GF-D8 (cell line): ENCODE measurements at regions not wholly inside any gene's neighbourhood (a gene's known extent, or its start where the extent isn't known, plus 50 kb on each side); places are given as distances from the start of the nearest gene placed in this dataset.
"Not testable (repeated sequence)": the region's sequence is repeated elsewhere in the genome, so short reads cannot be mapped to it uniquely, and the experiment has no call there.

Experiments used
- DNase-seq: peaks from one replicate; lab custom pipeline; 2025; lab: John Stamatoyannopoulos, UW

DNA sequence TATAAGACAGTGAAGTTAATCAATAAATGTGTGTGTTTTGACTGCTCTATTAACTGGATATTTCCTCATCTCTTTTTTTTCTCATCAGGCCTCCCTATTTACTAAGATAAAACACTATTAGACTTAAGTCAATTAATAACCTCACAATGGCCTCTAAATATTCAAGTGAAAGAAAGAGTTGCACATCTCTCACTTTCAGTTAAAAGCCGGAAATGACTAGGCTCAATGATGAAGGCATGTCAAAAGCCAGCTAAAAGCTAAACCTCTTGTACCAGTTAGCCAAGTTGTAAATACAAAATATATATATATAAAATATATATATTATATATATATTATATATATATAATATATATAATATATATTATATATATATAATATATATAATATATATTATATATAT is 127.0 kb upstream of the MEOX2 start:
- DNase-seq: no peak

GRCh38 chr7:15810383-15810782 is 123.9 kb upstream of the MEOX2 start:
- not testable (repeated sequence) for DNase-seq

GRCh38 chr7:15809936-15810335 is 123.5 kb upstream of the MEOX2 start:
- DNase-seq: not testable (repeated sequence)

- DNase-seq: no peak
Measured at GRCh38 chr7:15805891-15806290, 119.4 kb upstream of the MEOX2 start.

- no peak for DNase-seq
Measured at GRCh38 chr7:15802425-15802824, 115.9 kb upstream of the MEOX2 start.

DNA sequence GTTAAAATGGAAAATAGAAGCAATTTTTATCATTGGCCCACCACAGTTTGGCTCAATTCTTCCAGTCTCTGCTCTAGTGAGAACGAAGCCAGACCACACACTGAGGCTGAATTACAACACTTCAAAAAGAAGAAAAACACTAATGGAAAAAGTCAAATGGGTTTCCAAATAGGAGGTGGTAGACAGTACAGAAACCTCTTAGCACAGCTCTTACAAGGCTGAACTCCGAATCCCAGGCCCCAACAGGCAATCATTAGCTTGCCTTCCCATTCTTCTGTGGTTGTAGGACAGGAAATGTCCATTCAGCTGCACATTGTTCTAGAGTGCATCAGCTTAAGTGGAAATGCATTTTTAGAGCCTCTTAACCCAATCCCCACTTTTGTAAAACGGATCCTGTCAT is 115.1 kb upstream of the MEOX2 start:
- no peak for DNase-seq

- no peak for DNase-seq
Measured at GRCh38 chr7:15801041-15801440, 114.6 kb upstream of the MEOX2 start.

DNA sequence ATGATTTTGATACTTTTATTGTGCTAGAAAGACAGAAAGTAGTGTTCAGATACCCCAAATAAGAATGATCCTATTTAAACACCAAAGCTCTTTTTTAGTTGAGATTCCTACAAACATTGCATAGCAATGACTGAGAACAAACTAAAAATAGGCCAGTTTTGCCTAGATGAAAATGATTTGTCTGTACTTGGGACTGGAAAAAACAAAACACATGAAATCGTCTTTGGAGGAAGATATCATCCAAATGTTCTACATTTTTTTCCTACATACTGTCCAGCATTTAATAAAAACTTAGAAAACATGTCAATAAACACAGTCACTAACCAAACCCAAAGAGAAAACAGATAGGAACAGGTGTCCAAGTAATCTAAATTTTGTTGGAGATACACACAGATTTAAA is 111.6 kb upstream of the MEOX2 start:
- no peak for DNase-seq

GRCh38 chr7:15795393-15795792 is 108.9 kb upstream of the MEOX2 start:
- no peak for DNase-seq

GRCh38 chr7:15794801-15795200 is 108.3 kb upstream of the MEOX2 start:
- no peak for DNase-seq

DNA sequence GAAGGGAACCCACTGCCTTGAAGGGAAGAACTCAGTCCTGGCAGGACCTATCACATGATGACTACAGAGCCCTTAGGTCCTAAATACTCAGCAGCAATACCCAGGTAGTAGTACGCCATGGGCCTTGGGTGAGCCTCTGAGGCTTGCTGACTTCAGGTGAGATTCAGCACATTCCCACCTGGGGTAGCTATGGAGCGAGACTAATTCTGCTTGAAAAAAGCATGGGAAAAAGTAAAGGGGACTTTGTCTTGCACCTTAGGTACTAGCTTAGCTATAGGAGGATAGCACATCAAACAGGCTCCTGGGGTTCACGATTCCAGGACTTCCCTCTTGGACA is 98.2 kb upstream of the MEOX2 start:
- no peak for DNase-seq

- DNase-seq: no peak
Measured at GRCh38 chr7:15783987-15784693, 97.7 kb upstream of the MEOX2 start.

DNA sequence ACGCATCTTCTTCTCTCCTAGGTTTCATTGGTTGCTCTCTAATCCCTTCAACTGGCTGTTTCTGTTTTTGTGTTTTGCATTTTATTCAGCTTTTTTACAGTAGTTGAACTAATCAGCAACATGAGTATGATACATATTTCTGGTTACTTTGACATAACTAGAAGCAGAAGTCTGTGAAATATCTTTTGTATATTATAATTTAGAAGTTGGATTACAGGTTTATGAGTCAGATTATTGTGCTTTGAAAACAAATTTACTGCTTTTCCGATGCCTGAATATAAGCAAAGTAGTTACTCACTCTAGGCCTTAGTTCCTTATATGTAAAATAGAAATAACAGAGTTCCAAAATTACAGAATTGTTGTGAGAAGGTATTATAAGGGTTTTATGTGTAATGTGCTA is 96.2 kb upstream of the MEOX2 start:
- DNase-seq: no peak

DNA sequence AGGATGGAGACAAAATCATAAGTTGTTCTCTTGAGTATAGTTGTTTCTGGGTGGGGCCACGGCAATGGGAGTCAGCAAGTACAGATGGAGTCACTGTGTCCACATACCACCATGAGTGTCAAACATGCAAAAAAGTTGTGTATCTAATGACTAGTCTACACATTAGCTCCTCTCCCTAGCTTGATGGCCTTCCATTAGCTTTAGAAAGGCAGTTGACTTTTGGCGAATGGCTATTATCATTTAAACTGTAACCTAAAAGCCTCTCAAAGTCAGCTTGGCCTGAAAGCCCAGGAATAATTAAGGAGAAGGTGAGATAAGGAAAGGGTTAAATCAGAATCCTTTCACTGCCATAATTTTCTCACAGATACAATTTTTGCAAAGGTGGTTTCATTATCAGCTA is 95.5 kb upstream of the MEOX2 start:
- DNase-seq: no peak

DNA sequence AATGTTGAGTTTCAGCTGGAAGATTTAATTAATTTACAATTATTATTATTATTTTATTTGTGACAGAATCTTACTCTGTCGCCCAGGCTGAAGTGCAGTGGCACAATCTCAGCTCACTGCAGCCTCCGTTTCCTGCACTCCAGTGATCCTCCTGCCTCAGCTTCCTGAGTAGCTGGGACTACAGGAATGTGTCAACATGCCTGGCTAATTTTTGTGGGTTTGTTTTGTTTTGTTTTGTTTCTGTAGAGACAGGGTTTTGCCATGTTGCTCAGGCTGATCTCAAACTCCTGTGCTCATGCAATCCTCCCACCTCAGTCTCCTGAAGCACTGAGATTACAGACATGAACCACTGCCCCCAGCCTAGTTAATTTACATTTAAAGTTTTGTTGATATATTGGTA is 93.8 kb upstream of the MEOX2 start:
- no peak for DNase-seq

DNA sequence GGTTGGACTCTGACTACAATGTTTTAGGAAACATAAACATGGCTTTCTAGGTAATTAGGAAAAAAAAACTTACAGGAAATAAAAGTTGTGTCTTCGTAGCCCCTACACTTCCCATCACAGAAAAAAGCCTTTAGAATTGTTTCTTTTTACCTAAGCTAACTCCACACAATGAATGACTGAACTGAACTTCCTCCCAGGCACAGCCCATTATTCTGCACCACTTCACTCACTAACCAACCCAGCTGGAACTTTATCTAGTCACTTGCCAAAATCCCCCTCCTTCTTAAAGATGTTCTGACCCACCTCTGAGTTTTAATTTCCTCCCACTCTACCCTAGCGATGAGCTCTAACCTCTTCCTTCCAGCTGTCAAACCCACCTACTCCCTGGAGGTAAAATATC is 91.7 kb upstream of the MEOX2 start:
- no peak for DNase-seq

- DNase-seq: no peak
Measured at GRCh38 chr7:15765753-15766152, 79.3 kb upstream of the MEOX2 start.

- DNase-seq: no peak
Measured at GRCh38 chr7:15764851-15765382, 78.4 kb upstream of the MEOX2 start.

DNA sequence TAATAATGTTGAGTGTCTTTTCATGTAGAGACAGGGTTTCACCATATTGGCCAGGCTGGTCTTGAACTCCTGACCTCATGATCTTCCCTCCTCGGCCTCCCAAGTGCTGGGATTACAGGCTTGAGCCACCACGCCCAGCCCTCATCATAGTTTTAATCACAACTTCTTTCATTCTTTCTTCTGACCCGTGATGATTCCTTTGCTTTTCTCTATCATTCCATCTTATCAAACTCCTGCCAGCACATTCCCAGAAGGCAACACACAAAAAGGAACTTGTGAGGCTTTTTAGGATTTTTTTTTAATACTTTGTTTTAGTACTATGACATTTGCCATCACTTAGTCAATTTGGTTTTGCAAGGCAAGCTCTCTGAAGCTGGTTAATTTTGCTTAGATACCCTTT is 77.5 kb upstream of the MEOX2 start:
- no peak for DNase-seq

- no peak for DNase-seq
Measured at GRCh38 chr7:15757041-15758000, 70.8 kb upstream of the MEOX2 start.

GRCh38 chr7:15755061-15755460 is 68.6 kb upstream of the MEOX2 start:
- DNase-seq: no peak

DNA sequence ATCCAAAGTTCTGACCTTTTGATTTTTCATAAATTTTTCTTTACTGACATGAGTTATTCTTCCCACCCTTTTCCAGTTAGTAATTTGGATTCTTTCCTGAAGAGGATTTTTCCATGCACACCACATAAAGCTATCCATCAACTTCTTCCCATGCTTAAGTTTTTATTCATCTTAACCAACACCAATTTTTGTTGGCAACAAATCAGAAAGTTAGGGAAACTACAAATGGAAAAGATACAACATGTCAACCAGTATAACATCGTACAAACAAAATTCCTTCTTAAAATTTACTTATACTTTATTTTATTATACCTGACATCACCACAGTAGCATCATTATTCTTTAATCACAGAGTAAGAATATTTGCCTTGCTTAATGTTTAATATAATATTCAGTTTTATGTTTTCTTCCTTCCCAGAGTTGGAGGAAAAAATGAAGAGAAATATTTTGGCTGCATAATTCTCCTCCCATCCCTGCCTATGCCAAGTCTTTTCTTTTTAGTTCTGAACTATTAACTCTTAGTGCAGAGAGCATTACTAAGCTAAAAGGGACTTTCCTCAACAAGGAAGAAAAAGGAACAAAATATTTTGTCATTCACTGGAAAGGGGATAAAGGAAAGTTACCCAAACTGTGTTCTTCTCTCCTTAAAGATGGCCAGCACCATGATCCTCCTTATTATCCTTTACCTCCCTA is 67.5 kb upstream of the MEOX2 start:
- no peak for DNase-seq

DNA sequence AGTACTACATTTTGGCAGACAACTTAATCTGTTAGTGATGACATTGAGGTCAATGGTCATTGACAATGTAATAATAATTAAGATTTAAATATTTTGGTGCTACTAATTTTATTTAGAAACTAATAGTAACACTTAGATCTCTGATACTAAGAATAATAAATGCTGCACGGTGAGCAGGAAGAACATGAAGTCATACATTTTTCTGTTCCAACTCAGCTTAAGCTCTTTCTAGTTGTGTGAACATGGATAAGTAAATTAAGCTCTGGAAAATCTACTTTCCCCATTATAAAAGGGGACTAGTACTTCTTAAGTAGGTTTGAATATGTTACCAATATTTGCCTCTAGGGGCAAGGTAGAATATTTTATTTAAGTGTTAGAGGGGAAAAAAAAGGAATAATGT is 65.9 kb upstream of the MEOX2 start:
- no peak for DNase-seq
